Skeletal muscle tissue (tissue), 3 donors: ENCODE measurements at regions not wholly inside any gene's neighbourhood (a gene's known extent, or its start where the extent isn't known, plus 50 kb on each side); places are given as distances from the start of the nearest gene placed in this dataset.

Source experiments
- H3K27ac ChIP-seq: one replicate; pipeline ENCODE4 v1.7.0; 2013; ENCODE audit warnings: mild to moderate bottlenecking, low read depth, low read length, inconsistent platforms
- H3K27me3 ChIP-seq, 3 donors: one replicate each; pipeline ENCODE4 v1.7.0; 2013; ENCODE audit warnings: low read length in 3 of 3; ENCODE audit not compliant: control insufficient read depth in 3 of 3, insufficient read depth in 3 of 3
- H3K36me3 ChIP-seq, 3 donors: one replicate each; pipeline ENCODE4 v1.7.0; 2013; ENCODE audit warnings: low read length in 3 of 3; ENCODE audit not compliant: control insufficient read depth in 3 of 3, insufficient read depth in 3 of 3
- H3K4me1 ChIP-seq, 3 donors: one replicate each; pipeline ENCODE4 v1.7.0; 2013; ENCODE audit warnings: low read length in 3 of 3, mild to moderate bottlenecking in 3 of 3; ENCODE audit not compliant: control insufficient read depth in 3 of 3, insufficient read depth in 3 of 3
- H3K4me3 ChIP-seq, 3 donors: one replicate each; pipeline ENCODE4 v1.7.0; 2013; ENCODE audit warnings: low read length in 3 of 3
- H3K9ac ChIP-seq, 3 donors: one replicate each; pipeline ENCODE4 v1.7.0; 2013; ENCODE audit warnings: low read length in 3 of 3, mild to moderate bottlenecking in 3 of 3, moderate library complexity in 2 of 3, low read depth in 1 of 3
- H3K9me3 ChIP-seq, 3 donors: one replicate each; pipeline ENCODE4 v1.7.0; 2013; ENCODE audit warnings: low read length in 3 of 3; ENCODE audit not compliant: control insufficient read depth in 3 of 3
- donor health status: Osteomylitis.

- no peak overlapping the region for H3K9ac ChIP-seq
- H3K36me3 ChIP-seq = no peaks in the 10 kb centered on the region
- no peaks in the 10 kb centered on the region for H3K9me3 ChIP-seq
- H3K27me3 ChIP-seq = no peaks in the 10 kb centered on the region
- H3K4me1 ChIP-seq = no peaks in the 10 kb centered on the region
- H3K27ac ChIP-seq = no peak overlapping the region
- no peak overlapping the region for H3K4me3 ChIP-seq
These were observed 254.7 kb upstream of the KLHL1 start for GRCh38 chr13:70362820-70363570.

GRCh38 chr13:70357031-70357430, 248.8 kb upstream of the KLHL1 start:
- H3K9ac ChIP-seq = no peak overlapping the region
- H3K9me3 ChIP-seq = no peaks in the 10 kb centered on the region
- no peaks in the 10 kb centered on the region for H3K36me3 ChIP-seq
- H3K4me3 ChIP-seq = no peak overlapping the region
- H3K4me1 ChIP-seq = no peaks in the 10 kb centered on the region
- H3K27me3 ChIP-seq = no peaks in the 10 kb centered on the region
- H3K27ac ChIP-seq = no peak overlapping the region

GRCh38 chr13:70353096-70353495, 244.8 kb upstream of the KLHL1 start:
- Histone ChIP-seq H3K9ac (no peak overlapping the region), H3K27me3 (no peaks in the 10 kb centered on the region), H3K4me1 (no peaks in the 10 kb centered on the region), H3K36me3 (no peaks in the 10 kb centered on the region), H3K4me3 (no peak overlapping the region), H3K27ac (no peak overlapping the region), H3K9me3 (no peaks in the 10 kb centered on the region)

GRCh38 chr13:70347947-70348620, 239.8 kb upstream of the KLHL1 start:
- no peak overlapping the region for H3K9ac ChIP-seq
- no peak overlapping the region for H3K4me3 ChIP-seq

GRCh38 chr13:70339738-70340137, 231.5 kb upstream of the KLHL1 start:
- Histone ChIP-seq H3K36me3 (no peaks in the 10 kb centered on the region), H3K9me3 (no peaks in the 10 kb centered on the region), H3K4me3 (no peak overlapping the region), H3K4me1 (no peaks in the 10 kb centered on the region), H3K27ac (no peak overlapping the region), H3K27me3 (no peaks in the 10 kb centered on the region), H3K9ac (no peak overlapping the region)

More at GRCh38 chr13:70347947-70348620, 239.8 kb upstream of the KLHL1 start:
- Histone ChIP-seq H3K9me3 (no peaks in the 10 kb centered on the region), H3K4me1 (no peaks in the 10 kb centered on the region), H3K27ac (no peak overlapping the region), H3K27me3 (no peaks in the 10 kb centered on the region), H3K36me3 (no peaks in the 10 kb centered on the region)

GRCh38 chr13:70338609-70339008, 230.4 kb upstream of the KLHL1 start:
- no peak overlapping the region for H3K4me3 ChIP-seq
- H3K9me3 ChIP-seq = no peaks in the 10 kb centered on the region
- H3K36me3 ChIP-seq = no peaks in the 10 kb centered on the region
- H3K27ac ChIP-seq = no peak overlapping the region
- H3K27me3 ChIP-seq = no peaks in the 10 kb centered on the region
- H3K9ac ChIP-seq = no peak overlapping the region
- H3K4me1 ChIP-seq = no peaks in the 10 kb centered on the region

DNA sequence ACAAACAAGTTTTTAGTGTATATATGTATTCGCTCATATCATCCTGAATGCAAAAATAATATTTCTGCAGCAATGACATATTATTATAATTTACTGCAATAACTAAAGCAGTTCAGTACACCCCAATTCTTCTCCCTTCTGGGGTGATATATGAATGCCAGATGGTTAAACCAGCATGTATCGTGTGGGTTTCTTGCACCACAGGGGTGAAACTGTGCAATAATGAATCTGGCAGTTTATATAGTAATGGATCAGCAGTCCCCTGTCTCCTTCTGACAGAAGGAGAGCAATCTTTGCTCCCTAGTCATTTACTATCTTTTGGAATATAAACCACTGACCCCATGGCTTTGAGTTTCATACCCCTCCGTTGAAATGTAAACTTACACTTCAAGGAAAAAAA, 228.6 kb upstream of the KLHL1 start:
- Histone ChIP-seq H3K9me3 (no peaks in the 10 kb centered on the region), H3K4me1 (no peaks in the 10 kb centered on the region), H3K4me3 (no peak overlapping the region), H3K27me3 (no peaks in the 10 kb centered on the region), H3K36me3 (no peaks in the 10 kb centered on the region), H3K9ac (no peak overlapping the region), H3K27ac (no peak overlapping the region)

DNA sequence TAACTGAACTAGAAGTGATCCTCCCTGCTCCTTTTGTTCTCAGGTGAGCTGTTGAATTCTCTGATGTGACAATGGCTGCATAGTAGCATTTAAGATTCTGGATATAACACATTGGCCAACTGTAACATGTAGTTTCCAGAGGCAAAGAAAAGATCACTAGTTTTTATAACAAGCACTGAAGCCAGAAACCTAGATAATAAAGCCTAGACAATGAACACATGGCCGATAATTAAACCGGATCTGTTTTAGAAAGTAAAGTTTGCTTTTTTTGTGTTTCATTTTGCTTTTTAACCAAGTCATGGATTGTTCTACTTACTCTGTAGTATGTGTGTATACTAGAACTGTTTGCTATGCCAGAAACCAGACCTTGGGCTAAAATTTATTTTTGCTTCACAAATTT, 225.5 kb upstream of the KLHL1 start:
- Histone ChIP-seq H3K9me3 (no peaks in the 10 kb centered on the region), H3K4me3 (no peak overlapping the region), H3K36me3 (no peaks in the 10 kb centered on the region), H3K9ac (no peak overlapping the region), H3K27me3 (no peaks in the 10 kb centered on the region), H3K4me1 (no peaks in the 10 kb centered on the region), H3K27ac (no peak overlapping the region)

- no peaks in the 10 kb centered on the region for H3K4me1 ChIP-seq
- H3K27me3 ChIP-seq = no peaks in the 10 kb centered on the region
- no peak overlapping the region for H3K4me3 ChIP-seq
- H3K36me3 ChIP-seq = no peaks in the 10 kb centered on the region
- no peaks in the 10 kb centered on the region for H3K9me3 ChIP-seq
- H3K9ac ChIP-seq = no peak overlapping the region
- H3K27ac ChIP-seq = no peak overlapping the region
These were observed 222.6 kb upstream of the KLHL1 start for GRCh38 chr13:70330697-70331361.

DNA sequence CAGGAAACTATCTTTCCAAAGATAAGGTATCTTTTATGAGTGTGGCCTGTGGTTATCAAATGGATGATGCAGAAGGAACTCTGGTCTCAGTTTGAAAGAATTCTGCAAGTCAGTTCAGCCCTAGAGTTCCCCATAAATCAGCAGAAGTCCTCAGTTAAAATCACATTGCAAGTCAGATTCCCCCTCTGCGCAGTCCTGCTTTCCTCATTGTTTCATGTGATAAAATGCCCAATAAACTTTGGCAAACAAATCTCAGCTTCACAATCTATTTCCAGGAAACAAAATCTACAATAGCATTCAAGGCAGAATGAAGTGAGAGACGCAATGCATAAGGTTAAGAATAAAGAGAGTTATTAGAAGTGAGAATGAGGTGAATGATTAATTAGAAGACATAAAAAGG, 216.3 kb upstream of the KLHL1 start:
- Histone ChIP-seq H3K9ac (no peak overlapping the region), H3K9me3 (no peaks in the 10 kb centered on the region), H3K27me3 (no peaks in the 10 kb centered on the region), H3K36me3 (no peaks in the 10 kb centered on the region), H3K4me1 (no peaks in the 10 kb centered on the region), H3K27ac (no peak overlapping the region), H3K4me3 (no peak overlapping the region)
